Smooth muscle cell (in vitro differentiated cells): ENCODE measurements at regions not wholly inside any gene's neighbourhood (a gene's known extent, or its start where the extent isn't known, plus 50 kb on each side); places are given as distances from the start of the nearest gene placed in this dataset.

ENCODE experiments used
- DNase-seq: peaks from one replicate; lab custom pipeline; 2025; ENCODE audit not compliant: unreplicated experiment; lab: John Stamatoyannopoulos, UW
- H2AFZ ChIP-seq: fragments of 200-600 bp; sonication (generic); 2 replicates; pipeline ENCODE4 v1.6.0; 2016; ENCODE audit warnings: antibody characterized with exemption, low read depth, mild to moderate bottlenecking
- H3F3A ChIP-seq: fragments of 200-600 bp; sonication (generic); 2 replicates; pipeline ENCODE4 v1.6.0; 2017; ENCODE audit warnings: antibody characterized with exemption, low read depth
- H3K27ac ChIP-seq: fragments of 200-600 bp; sonication (generic); 2 replicates; pipeline ENCODE4 v1.5.1; 2016; ENCODE audit warnings: low read depth, mild to moderate bottlenecking
- H3K27me3 ChIP-seq: fragments of 200-600 bp; sonication (generic); 2 replicates; pipeline ENCODE4 v1.6.1; 2016; ENCODE audit warnings: low read depth, mild to moderate bottlenecking
- H3K36me3 ChIP-seq: fragments of 200-600 bp; sonication (generic); 2 replicates; pipeline ENCODE4 v1.5.1; 2016; ENCODE audit warnings: low read depth
- H3K4me1 ChIP-seq: fragments of 200-600 bp; sonication (generic); 2 replicates; pipeline ENCODE4 v1.5.1; 2016; ENCODE audit warnings: low read depth
- H3K4me2 ChIP-seq: fragments of 200-600 bp; sonication (generic); 2 replicates; pipeline ENCODE4 v1.6.0; 2016; ENCODE audit warnings: mild to moderate bottlenecking
- H3K4me3 ChIP-seq: fragments of 200-600 bp; sonication (generic); 2 replicates; pipeline ENCODE4 v1.5.1; 2016; ENCODE audit warnings: mild to moderate bottlenecking
- H3K79me2 ChIP-seq: fragments of 200-600 bp; sonication (generic); 2 replicates; pipeline ENCODE4 v1.6.0; 2016; ENCODE audit warnings: low read depth, mild to moderate bottlenecking
- H3K9ac ChIP-seq: fragments of 200-600 bp; sonication (generic); 2 replicates; pipeline ENCODE4 v1.6.0; 2016; ENCODE audit warnings: low read depth
- H3K9me3 ChIP-seq: fragments of 200-600 bp; sonication (generic); replicated peaks from 2 replicates; pipeline ENCODE4 v1.5.1; 2016; ENCODE audit warnings: low read depth
- H4K20me1 ChIP-seq: fragments of 200-600 bp; sonication (generic); 2 replicates; pipeline ENCODE4 v1.6.0; 2016; ENCODE audit warnings: low read depth
- CTCF ChIP-seq: fragments of 200-600 bp; sonication (generic); IDR thresholded peaks from 2 replicates; pipeline ENCODE4 v1.5.1; 2017; ENCODE audit warnings: borderline replicate concordance, mild to moderate bottlenecking, antibody characterized with exemption; ENCODE audit not compliant: insufficient read depth, poor library complexity, severe bottlenecking
- WGBS: methylation state at CpG from one replicate; pipeline ENCODE4 v1.1.7; 2016; ENCODE audit warnings: low lambda C conversion rate; 5-methylcytosine and 5-hydroxymethylcytosine counted together

- WGBS, result 92% methylated on average over 17 of the region's 17 CpGs
- H3K4me1 ChIP-seq, result no peaks in the 10 kb centered on the region
Measured at GRCh38 chr6:169846286-169847056, 95.0 kb downstream of the ERMARD start.

GRCh38 chr6:169845426-169846285 is 94.2 kb downstream of the ERMARD start:
- H3K27me3 ChIP-seq, result peaks cover 39% of the 10 kb centered on the region
- WGBS, result 91% methylated on average over 24 of the region's 24 CpGs
- no peak overlapping the region for H2AFZ ChIP-seq
- H3K27ac ChIP-seq, result no peak overlapping the region
- H3K36me3 ChIP-seq, result no peaks in the 10 kb centered on the region
- TF ChIP-seq CTCF, result no peak
- no peaks in the 10 kb centered on the region for H3K9me3 ChIP-seq
- H3K4me1 ChIP-seq, result no peaks in the 10 kb centered on the region
- no peak overlapping the region for H3K4me2 ChIP-seq
- H3K79me2 ChIP-seq, result no peaks in the 10 kb centered on the region
- no peak overlapping the region for H3K9ac ChIP-seq
- no peak overlapping the region for H3K4me3 ChIP-seq
- H3F3A ChIP-seq, result no peaks in the 10 kb centered on the region
- no peaks in the 10 kb centered on the region for H4K20me1 ChIP-seq
- no peak for DNase-seq

More at GRCh38 chr6:169846286-169847056, 95.0 kb downstream of the ERMARD start:
- no peaks in the 10 kb centered on the region for H3K36me3 ChIP-seq
- no peak overlapping the region for H3K4me2 ChIP-seq
- no peaks in the 10 kb centered on the region for H3K79me2 ChIP-seq
- no peak overlapping the region for H2AFZ ChIP-seq
- no peak overlapping the region for H3K4me3 ChIP-seq
- no peak overlapping the region for H3K9ac ChIP-seq
- no peaks in the 10 kb centered on the region for H3K9me3 ChIP-seq
- no peak for TF ChIP-seq CTCF
- H3F3A ChIP-seq, result no peaks in the 10 kb centered on the region
- DNase-seq, result no peak
- H3K27ac ChIP-seq, result no peak overlapping the region
- H3K27me3 ChIP-seq, result peaks cover 39% of the 10 kb centered on the region
- no peaks in the 10 kb centered on the region for H4K20me1 ChIP-seq

DNA sequence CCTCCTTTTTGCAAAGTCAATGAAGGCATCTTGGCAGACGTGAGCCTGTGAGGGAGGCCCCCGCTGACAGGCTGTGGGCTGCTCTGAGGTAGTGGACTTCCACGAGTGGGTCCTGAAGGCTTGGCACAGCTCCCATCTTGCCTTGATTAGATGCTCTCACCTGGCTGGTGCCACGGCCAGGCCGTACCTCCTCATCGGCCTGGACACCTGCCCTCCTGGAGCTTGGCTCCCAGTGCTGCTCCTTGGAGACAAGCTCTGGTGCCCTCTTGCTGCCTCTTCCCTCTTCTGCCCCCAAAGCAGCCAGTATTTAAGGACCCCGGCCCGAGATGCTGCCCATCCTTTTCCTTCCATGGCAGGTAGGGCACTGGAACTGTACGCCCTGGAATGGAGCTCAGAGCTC is 93.5 kb downstream of the ERMARD start:
- Histone ChIP-seq H3K27ac (no peak overlapping the region), H3K36me3 (no peaks in the 10 kb centered on the region), H3K9me3 (no peaks in the 10 kb centered on the region), H3K9ac (no peak overlapping the region), H2AFZ (no peak overlapping the region), H3F3A (no peaks in the 10 kb centered on the region), H3K4me3 (no peak overlapping the region), H3K27me3 (peaks cover 39% of the 10 kb centered on the region), H4K20me1 (no peaks in the 10 kb centered on the region), H3K79me2 (no peaks in the 10 kb centered on the region), H3K4me1 (no peaks in the 10 kb centered on the region), H3K4me2 (no peak overlapping the region)
- no peak for TF ChIP-seq CTCF
- 91% methylated on average over 9 of the region's 9 CpGs for WGBS
- DNase-seq, result no peak
